GM19468 (cell line): ENCODE measurements at regions not wholly inside any gene's neighbourhood (a gene's known extent, or its start where the extent isn't known, plus 50 kb on each side); places are given as distances from the start of the nearest gene placed in this dataset.

Experiments
- ATAC-seq: cut with Tn5 transposase; IDR thresholded peaks from one replicate; pipeline ENCODE4 v1.9.1; 2021; ENCODE audit warnings: mild to moderate bottlenecking, moderate library complexity, moderate number of reproducible peaks; ENCODE audit not compliant: unreplicated experiment; ENCODE audit errors: extremely low read depth

GRCh38 chr16:86632206-86632605, 53.9 kb downstream of the FOXL1 start:
- ATAC-seq: no peak

- no peak for ATAC-seq
These were observed 54.6 kb downstream of the FOXL1 start for GRCh38 chr16:86632944-86633343.

GRCh38 chr16:86634292-86634691, 55.9 kb downstream of the FOXL1 start:
- ATAC-seq: no peak

- no peak for ATAC-seq
These were observed 57.0 kb downstream of the FOXL1 start for GRCh38 chr16:86635176-86635876.

GRCh38 chr16:86635926-86636325, 57.6 kb downstream of the FOXL1 start:
- ATAC-seq: no peak

GRCh38 chr16:86637744-86638143, 59.4 kb downstream of the FOXL1 start:
- ATAC-seq: no peak

- ATAC-seq: no peak
These were observed 60.3 kb downstream of the FOXL1 start for GRCh38 chr16:86638642-86639041.

- no peak for ATAC-seq
These were observed 61.0 kb downstream of the FOXL1 start for GRCh38 chr16:86639354-86639753.

- no peak for ATAC-seq
These were observed 62.0 kb downstream of the FOXL1 start for GRCh38 chr16:86640265-86640843.

GRCh38 chr16:86642087-86642486, 63.7 kb downstream of the FOXL1 start:
- ATAC-seq: no peak

GRCh38 chr16:86643671-86644070, 65.3 kb downstream of the FOXL1 start:
- ATAC-seq: no peak

GRCh38 chr16:86647561-86647960, 69.2 kb downstream of the FOXL1 start:
- ATAC-seq: no peak

- no peak for ATAC-seq
These were observed 71.5 kb downstream of the FOXL1 start for GRCh38 chr16:86649875-86650274.

- no peak for ATAC-seq
These were observed 72.8 kb downstream of the FOXL1 start for GRCh38 chr16:86651013-86651627.

- ATAC-seq: no peak
These were observed 73.5 kb downstream of the FOXL1 start for GRCh38 chr16:86651823-86652222.

GRCh38 chr16:86653285-86654006, 75.1 kb downstream of the FOXL1 start:
- ATAC-seq: no peak

GRCh38 chr16:86657972-86658371, 79.6 kb downstream of the FOXL1 start:
- ATAC-seq: no peak

- no peak for ATAC-seq
These were observed 82.3 kb downstream of the FOXL1 start for GRCh38 chr16:86660623-86661022.

- no peak for ATAC-seq
These were observed 83.4 kb downstream of the FOXL1 start for GRCh38 chr16:86661706-86662105.

GRCh38 chr16:86662195-86662594, 83.8 kb downstream of the FOXL1 start:
- no peak for ATAC-seq

GRCh38 chr16:86662740-86663139, 84.4 kb downstream of the FOXL1 start:
- ATAC-seq: no peak
